Gastrocnemius medialis (tissue), 4 donors: ENCODE measurements at regions not wholly inside any gene's neighbourhood (a gene's known extent, or its start where the extent isn't known, plus 50 kb on each side); places are given as distances from the start of the nearest gene placed in this dataset.

Experiments
- CTCF ChIP-seq, 5 experiments: fragments of 450-650 bp in 3 of 5; fragments of 200-600 bp in 2 of 5; sonication (generic) in 2 of 5; IDR thresholded peaks in 4 of 5; conservative IDR thresholded peaks in 1 of 5; 1 replicate in 4 of 5; 2 replicates in 1 of 5; pipeline ENCODE4 v1.5.1; 2016 to 2019; ENCODE audit warnings: antibody characterized with exemption in 5 of 5, mild to moderate bottlenecking in 3 of 5, moderate library complexity in 3 of 5
- POLR2A ChIP-seq, 2 donors: fragments of 450-650 bp; IDR thresholded peaks; one replicate each; pipeline ENCODE4 v1.6.1; 2017; ENCODE audit warnings: antibody characterized with exemption in 2 of 2, mild to moderate bottlenecking in 2 of 2, moderate library complexity in 2 of 2

GRCh38 chr10:33791272-33791660 lies 456.8 kb upstream of the NRP1 start:
- TF ChIP-seq CTCF (IDR thresholded peaks at IDR 0.05 in 4 of 5, conservative IDR thresholded peaks at IDR 0.05 in 1 of 5): no peak
- no peak for TF ChIP-seq POLR2A (IDR thresholded peaks at IDR 0.05)
